ENCODE measurements at regions not wholly inside any gene's neighbourhood (a gene's known extent, or its start where the extent isn't known, plus 50 kb on each side); places are given as distances from the start of the nearest gene placed in this dataset.
"Not testable (repeated sequence)": the region's sequence is repeated elsewhere in the genome, so short reads cannot be mapped to it uniquely, and the experiment has no call there.

DNA sequence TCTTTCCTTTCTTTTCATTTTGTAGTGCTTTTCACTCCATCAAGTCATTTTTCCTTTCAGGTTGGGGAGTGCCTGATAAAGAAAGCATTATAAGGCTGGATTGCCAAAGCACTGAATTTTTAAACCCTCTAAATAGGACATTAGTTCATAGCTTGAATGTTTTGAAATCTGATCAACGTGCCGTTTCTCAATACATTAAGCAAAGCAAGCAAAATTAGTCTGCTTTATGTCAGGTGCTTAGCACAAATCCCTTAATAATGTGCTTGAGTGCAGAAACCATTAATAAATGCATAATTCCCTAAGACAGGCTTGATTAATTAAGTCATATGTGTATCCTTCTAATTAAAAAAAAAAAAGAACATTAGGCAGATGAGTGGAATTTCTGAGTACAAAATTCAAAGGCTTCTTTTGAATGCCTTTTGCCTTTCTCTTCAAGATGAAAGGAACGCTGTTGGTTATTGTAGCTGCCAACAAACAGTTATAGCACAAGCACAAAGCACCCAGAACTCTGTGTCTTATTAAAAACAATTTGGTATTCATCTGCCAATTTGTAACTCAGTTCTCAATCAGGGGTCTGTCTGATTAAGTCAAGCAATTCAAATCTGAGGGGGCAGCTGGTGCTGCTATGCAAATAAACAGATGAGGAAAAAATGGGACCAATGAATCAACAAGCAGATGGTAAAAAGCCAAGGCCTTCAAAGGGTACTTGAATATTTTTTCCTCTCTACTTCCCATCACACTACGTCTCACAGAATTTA lies 233.7 kb downstream of the TLE1 start:
- DNase-seq (ENCODE audit: extremely low read depth in 1 of 2, low read depth in 1 of 2), result no peak

GRCh38 chr9:81445331-81445921 lies 243.9 kb downstream of the TLE1 start:
- DNase-seq (ENCODE audit: extremely low read depth in 1 of 2, low read depth in 1 of 2), result no peak

GRCh38 chr9:81431641-81432040 lies 257.7 kb downstream of the TLE1 start:
- DNase-seq (ENCODE audit: extremely low read depth in 1 of 2, low read depth in 1 of 2), result no peak

DNA sequence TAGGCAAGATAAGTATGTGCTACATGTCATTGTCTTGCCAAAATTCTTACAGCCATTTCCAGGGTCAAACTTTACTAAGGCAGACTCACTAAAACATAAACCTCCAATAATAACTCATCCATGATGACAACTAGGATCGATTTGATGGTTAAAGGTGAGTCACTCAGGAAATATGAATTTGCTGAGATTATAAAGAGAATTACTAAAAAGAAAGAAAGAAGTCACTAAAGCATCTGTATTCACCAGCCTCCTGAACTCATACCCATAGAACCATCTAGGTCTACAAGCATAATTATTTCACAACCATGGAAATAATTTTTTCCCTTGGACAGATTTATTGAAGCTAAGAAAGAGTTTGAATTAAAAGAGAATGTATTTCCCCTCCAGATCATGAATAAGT lies 258.6 kb downstream of the TLE1 start:
- no peak for DNase-seq (ENCODE audit: extremely low read depth in 1 of 2, low read depth in 1 of 2)

DNA sequence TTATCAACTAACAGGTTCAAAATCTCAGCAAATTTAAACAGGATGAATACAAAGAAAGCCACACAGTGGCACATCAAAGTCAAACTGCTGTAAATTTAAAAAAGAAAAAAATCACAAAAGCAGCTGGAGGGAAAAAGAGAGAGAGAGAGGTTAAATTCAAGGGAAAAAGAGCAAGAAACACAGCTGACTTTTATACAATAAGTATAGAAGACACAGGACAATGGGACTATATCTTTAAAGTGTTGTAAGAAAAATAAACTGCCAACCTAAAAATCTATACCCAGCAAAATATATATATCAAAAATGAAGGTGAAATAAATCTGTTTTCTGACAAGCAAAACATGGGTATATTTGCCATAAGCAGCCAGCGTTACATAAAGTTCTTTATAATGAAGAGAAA lies 261.5 kb downstream of the TLE1 start:
- no peak for DNase-seq (ENCODE audit: extremely low read depth in 1 of 2, low read depth in 1 of 2)

GRCh38 chr9:81424431-81424830 lies 264.9 kb downstream of the TLE1 start:
- no peak for DNase-seq (ENCODE audit: extremely low read depth in 1 of 2, low read depth in 1 of 2)

GRCh38 chr9:81423589-81424326 lies 265.6 kb downstream of the TLE1 start:
- DNase-seq (ENCODE audit: extremely low read depth in 1 of 2, low read depth in 1 of 2), result no peak

DNA sequence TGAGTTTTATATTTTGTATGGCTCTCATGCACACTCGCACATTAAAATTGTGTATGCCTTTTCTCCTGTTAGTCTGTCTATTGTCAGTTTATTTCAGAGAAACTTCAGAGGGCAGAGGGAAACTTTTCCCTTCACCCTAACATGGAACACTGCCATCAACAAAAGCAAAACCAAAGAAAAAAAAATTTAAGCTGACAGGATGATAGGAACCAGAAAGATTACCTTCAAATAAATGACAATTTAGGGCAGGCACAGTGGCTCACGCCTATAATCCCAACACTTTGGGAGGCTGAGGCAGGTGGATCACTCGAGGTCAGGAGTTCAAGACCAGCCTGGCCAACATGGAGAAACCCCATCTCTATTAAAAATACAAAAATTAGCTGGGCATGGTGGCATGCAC lies 268.3 kb downstream of the TLE1 start:
- not testable (repeated sequence) for DNase-seq (ENCODE audit: extremely low read depth in 1 of 2, low read depth in 1 of 2)

DNA sequence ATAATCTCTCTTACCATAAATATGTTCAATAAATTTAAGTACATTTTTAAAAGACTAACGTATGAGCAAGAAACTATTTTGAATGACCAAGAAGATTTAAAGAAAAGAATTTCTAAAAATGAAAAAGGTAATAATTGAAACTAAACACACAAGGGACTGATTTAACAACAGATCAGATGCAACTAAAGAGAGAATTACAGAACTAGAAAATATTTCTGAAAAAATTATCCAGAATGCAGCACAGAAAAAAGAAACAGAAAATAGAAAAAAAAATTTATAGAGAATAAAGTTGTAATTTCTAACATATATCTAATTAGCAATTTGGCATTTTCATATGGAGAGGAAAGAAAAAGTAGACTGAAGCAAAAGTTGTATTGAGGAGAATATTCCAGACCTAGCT lies 269.3 kb downstream of the TLE1 start:
- DNase-seq (ENCODE audit: extremely low read depth in 1 of 2, low read depth in 1 of 2), result no peak

GRCh38 chr9:81417941-81418340 lies 271.4 kb downstream of the TLE1 start:
- DNase-seq (ENCODE audit: extremely low read depth in 1 of 2, low read depth in 1 of 2), result no peak

- no peak for DNase-seq (ENCODE audit: extremely low read depth in 1 of 2, low read depth in 1 of 2)
Observed at GRCh38 chr9:81417299-81417675, 272.1 kb downstream of the TLE1 start.

GRCh38 chr9:81416476-81417298 lies 272.7 kb downstream of the TLE1 start:
- DNase-seq (ENCODE audit: extremely low read depth in 1 of 2, low read depth in 1 of 2), result no peak

DNA sequence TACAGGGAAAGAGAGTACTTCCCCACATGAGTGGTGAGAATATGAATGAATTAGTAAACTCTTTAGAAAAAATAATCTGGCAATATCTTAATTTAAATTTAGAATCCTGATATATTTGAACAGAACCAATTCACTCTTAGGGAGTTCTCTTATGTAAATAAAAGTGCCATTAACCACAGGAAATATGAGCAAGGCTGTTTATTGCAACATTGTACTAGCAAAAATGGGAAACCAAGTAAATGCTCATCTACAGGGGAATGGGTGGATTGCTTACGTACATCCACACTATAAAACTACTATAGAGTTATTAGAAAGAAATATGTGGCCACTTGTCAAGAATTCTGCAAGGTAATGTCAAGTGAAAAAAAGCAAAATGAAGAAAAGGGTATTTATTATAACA lies 274.5 kb downstream of the TLE1 start:
- DNase-seq (ENCODE audit: extremely low read depth in 1 of 2, low read depth in 1 of 2), result no peak

GRCh38 chr9:81411961-81412360 lies 277.4 kb downstream of the TLE1 start:
- DNase-seq (ENCODE audit: extremely low read depth in 1 of 2, low read depth in 1 of 2), result no peak

DNA sequence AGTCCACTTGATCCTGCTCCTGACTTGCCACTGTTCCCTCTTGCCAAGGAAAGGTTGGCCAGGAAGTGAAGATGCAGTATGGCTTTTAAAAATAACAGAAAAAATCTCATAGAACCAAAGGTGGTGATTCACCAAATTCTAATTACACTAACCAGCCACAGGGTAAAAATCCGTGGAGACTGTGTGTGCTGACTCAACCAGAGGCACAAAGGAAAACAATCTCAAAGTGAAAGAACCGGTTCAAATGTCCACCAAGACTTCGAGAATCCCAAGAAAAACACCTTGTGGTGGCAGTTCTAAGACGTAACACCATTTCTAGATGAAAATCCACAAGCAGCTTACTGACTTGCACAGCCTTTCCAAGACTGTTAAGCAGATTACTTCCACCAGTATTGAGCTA lies 279.1 kb downstream of the TLE1 start:
- no peak for DNase-seq (ENCODE audit: extremely low read depth in 1 of 2, low read depth in 1 of 2)

DNA sequence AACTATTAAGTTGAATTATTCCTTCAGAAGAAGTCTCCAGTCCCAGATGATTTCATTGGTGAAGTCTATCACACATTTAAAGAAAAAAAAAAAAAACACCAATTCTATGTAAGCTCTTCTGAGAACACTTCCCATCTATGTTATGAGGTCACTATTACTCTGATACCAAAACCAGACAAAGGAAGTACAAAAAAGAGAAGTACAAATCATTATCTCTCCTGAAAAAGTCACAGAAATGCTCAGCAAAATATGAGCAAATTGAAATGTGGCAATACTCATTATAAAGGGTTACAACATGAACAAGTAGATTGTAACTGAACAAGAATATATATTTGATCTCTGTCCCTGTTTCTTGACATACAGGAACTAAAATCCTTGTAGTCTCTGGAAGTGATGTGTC lies 280.4 kb downstream of the TLE1 start:
- no peak for DNase-seq (ENCODE audit: extremely low read depth in 1 of 2, low read depth in 1 of 2)

- DNase-seq (ENCODE audit: extremely low read depth in 1 of 2, low read depth in 1 of 2), result no peak
Observed at GRCh38 chr9:81404931-81405598, 284.3 kb downstream of the TLE1 start.

- no peak for DNase-seq (ENCODE audit: extremely low read depth in 1 of 2, low read depth in 1 of 2)
Observed at GRCh38 chr9:81397481-81398381, 291.6 kb downstream of the TLE1 start.

GRCh38 chr9:81396528-81396927 lies 292.8 kb downstream of the TLE1 start:
- DNase-seq (ENCODE audit: extremely low read depth in 1 of 2, low read depth in 1 of 2), result no peak

DNA sequence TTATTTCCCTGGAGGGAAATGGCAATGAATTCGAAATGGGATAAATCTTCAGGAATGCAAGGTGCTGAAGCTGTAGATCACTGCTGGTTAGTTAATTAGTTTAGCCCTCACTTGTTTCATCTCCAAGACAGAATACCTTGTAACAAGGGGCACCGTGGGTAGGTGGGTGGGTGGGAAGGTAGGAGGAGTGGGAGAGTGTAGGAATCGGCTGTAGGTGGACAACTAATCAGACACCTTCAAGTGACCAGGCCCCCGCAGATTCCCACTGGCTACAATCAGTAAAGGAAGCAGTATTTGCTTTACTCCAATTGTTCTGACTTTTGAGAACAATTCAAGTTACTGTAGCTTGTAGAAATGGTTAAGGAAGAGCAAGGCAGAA lies 293.7 kb downstream of the TLE1 start:
- DNase-seq (ENCODE audit: extremely low read depth in 1 of 2, low read depth in 1 of 2), result no peak
